CD8-positive, alpha-beta memory T cell (primary cell): ENCODE measurements at regions not wholly inside any gene's neighbourhood (a gene's known extent, or its start where the extent isn't known, plus 50 kb on each side); places are given as distances from the start of the nearest gene placed in this dataset.
"Not testable (repeated sequence)": the region's sequence is repeated elsewhere in the genome, so short reads cannot be mapped to it uniquely, and the experiment has no call there.

Source experiments
- CTCF ChIA-PET: fragments of 350-600 bp; sonication (Branson Sonifier 250); formaldehyde crosslinking; loops from one replicate; lab custom pipeline; 2021; ENCODE audit warnings: antibody characterized with exemption; lab: Charles Lee
- POLR2A ChIA-PET: fragments of 350-600 bp; sonication (Branson Sonifier 250); formaldehyde crosslinking; loops from one replicate; lab custom pipeline; 2021; ENCODE audit warnings: antibody characterized with exemption; lab: Charles Lee
- DNase-seq, 5 donors: peaks; one replicate each; pipeline versions ENCODE4 v3.0.0 to v3.0.0-alpha.2; 2020 to 2022; ENCODE audit warnings: mixed read lengths in 1 of 5
- H3K27ac ChIP-seq: one replicate; pipeline ENCODE4 v1.7.0; 2013; ENCODE audit warnings: low read depth, mild to moderate bottlenecking, low read length, moderate library complexity
- H3K27me3 ChIP-seq: 2 replicates; pipeline ENCODE4 v1.7.0; 2013; ENCODE audit warnings: low read length, mild to moderate bottlenecking; ENCODE audit not compliant: insufficient read depth, poor library complexity, severe bottlenecking
- H3K36me3 ChIP-seq: 2 replicates; pipeline ENCODE4 v1.7.0; 2013; ENCODE audit warnings: mild to moderate bottlenecking, low read length, moderate library complexity; ENCODE audit not compliant: insufficient read depth
- H3K4me1 ChIP-seq: 2 replicates; pipeline ENCODE4 v1.7.0; 2013; ENCODE audit warnings: mild to moderate bottlenecking, low read length, moderate library complexity; ENCODE audit not compliant: insufficient read depth
- H3K4me3 ChIP-seq: 2 replicates; pipeline ENCODE4 v1.7.0; 2013; ENCODE audit warnings: mild to moderate bottlenecking, low read length
- H3K9me3 ChIP-seq: 2 replicates; pipeline ENCODE4 v1.7.0; 2013; ENCODE audit warnings: mild to moderate bottlenecking, low read length
- H3K27ac Mint-ChIP-seq, 8 donors: one replicate each; pipeline ENCODE4 v1.8.0; 2020 to 2021; ENCODE audit warnings: mixed read lengths in 8 of 8, mild to moderate bottlenecking in 6 of 8, inconsistent platforms in 3 of 8, moderate library complexity in 3 of 8
- H3K27me3 Mint-ChIP-seq, 2 donors: one replicate each; pipeline ENCODE4 v1.8.0; 2020 to 2021; ENCODE audit warnings: mixed read lengths in 2 of 2, mild to moderate bottlenecking in 1 of 2, moderate library complexity in 1 of 2
- H3K36me3 Mint-ChIP-seq, 3 donors: one replicate each; pipeline ENCODE4 v1.8.0; 2020 to 2021; ENCODE audit warnings: mixed read lengths in 3 of 3, inconsistent platforms in 1 of 3, mild to moderate bottlenecking in 1 of 3
- H3K4me1 Mint-ChIP-seq, 3 donors: one replicate each; pipeline ENCODE4 v1.8.0; 2020 to 2021; ENCODE audit warnings: mixed read lengths in 3 of 3, inconsistent platforms in 1 of 3, mild to moderate bottlenecking in 1 of 3
- H3K4me3 Mint-ChIP-seq, 7 donors: one replicate each; pipeline ENCODE4 v1.8.0; 2020 to 2021; ENCODE audit warnings: mixed read lengths in 7 of 7, mild to moderate bottlenecking in 6 of 7, moderate library complexity in 4 of 7, inconsistent platforms in 2 of 7
- H3K9me3 Mint-ChIP-seq, 5 donors: one replicate each; pipeline ENCODE4 v1.8.0; 2020 to 2022; ENCODE audit warnings: mixed read lengths in 5 of 5, mild to moderate bottlenecking in 3 of 5, moderate library complexity in 2 of 5, inconsistent platforms in 1 of 5

GRCh38 chr9:24879591-24879990 lies 333.9 kb upstream of the IZUMO3 start:
- no peak overlapping the region for H3K4me3 Mint-ChIP-seq
- H3K27me3 ChIP-seq, result no peaks in the 10 kb centered on the region
- H3K4me1 Mint-ChIP-seq, result no peaks in the 10 kb centered on the region
- H3K27ac ChIP-seq, result no peak overlapping the region
- no peaks in the 10 kb centered on the region for H3K9me3 ChIP-seq
- H3K4me1 ChIP-seq, result no peaks in the 10 kb centered on the region
- POLR2A ChIA-PET, result no interaction called here
- H3K36me3 Mint-ChIP-seq, result no peaks in the 10 kb centered on the region
- DNase-seq, result no peak
- H3K27me3 Mint-ChIP-seq, result no peaks in the 10 kb centered on the region
- H3K9me3 Mint-ChIP-seq, result peaks cover 1 to 40% (median 19%) of the 10 kb centered on the region in 5 donors
- H3K36me3 ChIP-seq, result no peaks in the 10 kb centered on the region
- H3K4me3 ChIP-seq, result no peak overlapping the region
- H3K27ac Mint-ChIP-seq, result no peak overlapping the region
- CTCF ChIA-PET, result no interaction called here

- not testable (repeated sequence) for H3K4me1 Mint-ChIP-seq
Observed at GRCh38 chr9:24856601-24857000, 310.9 kb upstream of the IZUMO3 start.

DNA sequence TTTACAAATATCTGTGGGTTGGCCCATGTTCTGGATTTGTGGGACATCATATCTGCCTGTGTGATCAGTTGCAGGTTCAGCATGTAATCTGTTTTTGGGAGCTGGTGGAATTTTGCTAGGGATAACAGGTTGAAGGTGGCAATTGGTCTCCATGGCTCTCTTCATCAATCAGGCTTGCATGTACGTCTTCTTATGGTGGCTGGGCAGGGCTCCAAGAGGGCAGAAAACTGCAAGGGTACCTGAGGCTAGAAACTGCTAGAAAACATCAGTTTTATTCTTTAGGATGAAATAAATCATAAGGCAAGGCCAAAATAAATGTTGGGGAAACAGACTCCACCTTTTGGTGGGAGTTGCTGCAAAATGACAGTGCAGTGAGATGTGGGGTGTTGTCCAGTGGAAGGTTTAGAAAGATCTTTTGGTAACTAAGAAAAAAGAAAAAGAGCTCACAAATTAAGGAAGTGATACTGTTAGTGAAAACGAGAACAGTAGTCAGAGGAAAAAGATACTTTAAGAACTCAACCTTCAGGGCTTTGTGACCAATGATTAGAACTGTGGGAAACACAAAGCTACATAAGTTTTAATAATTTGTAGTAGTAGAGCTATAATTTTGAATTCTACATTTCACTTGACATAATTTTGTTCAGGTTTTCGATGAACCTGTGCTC lies 300.7 kb upstream of the IZUMO3 start:
- Histone ChIP-seq H3K36me3 (no peaks in the 10 kb centered on the region), H3K27me3 (no peaks in the 10 kb centered on the region), H3K27ac (no peak overlapping the region), H3K4me3 (no peak overlapping the region), H3K9me3 (no peaks in the 10 kb centered on the region), H3K4me1 (no peaks in the 10 kb centered on the region)
- no peaks in the 10 kb centered on the region for H3K36me3 Mint-ChIP-seq
- ChIA-PET POLR2A (no interaction called here), CTCF (no interaction called here)
- peaks cover 9 to 46% (median 13%) of the 10 kb centered on the region in 5 donors for H3K9me3 Mint-ChIP-seq
- H3K27ac Mint-ChIP-seq, result no peak overlapping the region
- H3K4me3 Mint-ChIP-seq, result no peak overlapping the region
- DNase-seq, result no peak
- no peaks in the 10 kb centered on the region for H3K27me3 Mint-ChIP-seq
- H3K4me1 Mint-ChIP-seq, result no peaks in the 10 kb centered on the region

More at GRCh38 chr9:24856601-24857000, 310.9 kb upstream of the IZUMO3 start:
- H3K27ac ChIP-seq, POLR2A ChIA-PET, DNase-seq, H3K4me3 Mint-ChIP-seq, CTCF ChIA-PET, H3K4me1 ChIP-seq, H3K27me3 ChIP-seq, H3K9me3 ChIP-seq, H3K27me3 Mint-ChIP-seq, H3K36me3 ChIP-seq, H3K36me3 Mint-ChIP-seq, H3K27ac Mint-ChIP-seq, H3K4me3 ChIP-seq: not testable (repeated sequence)
- peaks cover 6 to 37% (median 15%) of the 10 kb centered on the region in 5 donors for H3K9me3 Mint-ChIP-seq

GRCh38 chr9:24844217-24844616 lies 298.5 kb upstream of the IZUMO3 start:
- no peaks in the 10 kb centered on the region for H3K27me3 Mint-ChIP-seq

GRCh38 chr9:24841993-24842392 lies 296.3 kb upstream of the IZUMO3 start:
- H3K27me3 ChIP-seq, result no peaks in the 10 kb centered on the region
- no peak for DNase-seq
- no peaks in the 10 kb centered on the region for H3K9me3 ChIP-seq
- ChIA-PET CTCF (no interaction called here), POLR2A (no interaction called here)
- Mint-ChIP-seq H3K9me3 (peaks cover 16 to 38% (median 21%) of the 10 kb centered on the region in 5 donors), H3K4me3 (no peak overlapping the region), H3K4me1 (no peaks in the 10 kb centered on the region), H3K27ac (no peak overlapping the region), H3K27me3 (no peaks in the 10 kb centered on the region), H3K36me3 (no peaks in the 10 kb centered on the region)
- H3K27ac ChIP-seq, result no peak overlapping the region
- no peak overlapping the region for H3K4me3 ChIP-seq
- H3K36me3 ChIP-seq, result no peaks in the 10 kb centered on the region
- H3K4me1 ChIP-seq, result no peaks in the 10 kb centered on the region

More at GRCh38 chr9:24844217-24844616, 298.5 kb upstream of the IZUMO3 start:
- H3K4me3 ChIP-seq, result no peak overlapping the region
- H3K36me3 Mint-ChIP-seq, result no peaks in the 10 kb centered on the region
- no peak overlapping the region for H3K27ac ChIP-seq
- POLR2A ChIA-PET, result no interaction called here
- CTCF ChIA-PET, result no interaction called here
- no peaks in the 10 kb centered on the region for H3K4me1 Mint-ChIP-seq
- H3K27me3 ChIP-seq, result no peaks in the 10 kb centered on the region
- H3K4me1 ChIP-seq, result no peaks in the 10 kb centered on the region
- peaks cover 12 to 42% (median 17%) of the 10 kb centered on the region in 5 donors for H3K9me3 Mint-ChIP-seq
- H3K36me3 ChIP-seq, result no peaks in the 10 kb centered on the region
- H3K9me3 ChIP-seq, result no peaks in the 10 kb centered on the region
- no peak overlapping the region for H3K27ac Mint-ChIP-seq
- no peak overlapping the region for H3K4me3 Mint-ChIP-seq
- DNase-seq, result no peak

- Mint-ChIP-seq H3K4me3 (no peak overlapping the region), H3K4me1 (no peaks in the 10 kb centered on the region), H3K9me3 (peaks cover 6 to 42% (median 12%) of the 10 kb centered on the region in 5 donors), H3K36me3 (no peaks in the 10 kb centered on the region), H3K27ac (no peak overlapping the region), H3K27me3 (no peaks in the 10 kb centered on the region)
- CTCF ChIA-PET, result no interaction called here
- POLR2A ChIA-PET, result no interaction called here
- H3K4me1 ChIP-seq, result no peaks in the 10 kb centered on the region
- H3K9me3 ChIP-seq, result no peaks in the 10 kb centered on the region
- no peak for DNase-seq
- H3K27ac ChIP-seq, result no peak overlapping the region
- H3K27me3 ChIP-seq, result no peaks in the 10 kb centered on the region
- no peaks in the 10 kb centered on the region for H3K36me3 ChIP-seq
- no peak overlapping the region for H3K4me3 ChIP-seq
Observed at GRCh38 chr9:24832307-24832706, 286.6 kb upstream of the IZUMO3 start.

GRCh38 chr9:24828687-24829086 lies 283.0 kb upstream of the IZUMO3 start:
- DNase-seq, result no peak
- Histone ChIP-seq H3K27me3 (no peaks in the 10 kb centered on the region), H3K27ac (no peak overlapping the region), H3K36me3 (no peaks in the 10 kb centered on the region), H3K4me1 (no peaks in the 10 kb centered on the region), H3K4me3 (no peak overlapping the region), H3K9me3 (no peaks in the 10 kb centered on the region)
- Mint-ChIP-seq H3K4me1 (no peaks in the 10 kb centered on the region), H3K27me3 (no peaks in the 10 kb centered on the region), H3K36me3 (no peaks in the 10 kb centered on the region), H3K27ac (no peak overlapping the region), H3K4me3 (no peak overlapping the region), H3K9me3 (peaks cover 12 to 42% (median 17%) of the 10 kb centered on the region in 5 donors)
- ChIA-PET CTCF (no interaction called here), POLR2A (no interaction called here)

DNA sequence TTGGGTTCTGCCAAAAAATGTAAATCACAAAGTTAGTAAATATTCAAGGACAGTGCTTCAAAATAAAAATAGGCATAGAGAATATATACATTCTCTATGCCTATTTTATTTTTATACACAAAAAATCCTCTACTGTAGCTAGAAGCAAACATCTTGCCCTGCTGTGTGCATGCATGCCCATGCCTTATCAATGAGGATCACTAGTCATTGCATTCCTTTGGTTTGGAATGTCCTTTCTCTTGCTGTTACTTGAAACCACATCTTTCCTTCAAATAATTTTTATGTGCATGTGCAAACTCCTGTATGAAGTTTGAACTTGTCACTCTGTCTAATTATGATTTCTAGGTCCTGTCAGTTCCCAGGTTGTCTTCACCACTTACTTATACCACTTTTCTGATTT lies 278.9 kb upstream of the IZUMO3 start:
- H3K4me3 ChIP-seq, result no peak overlapping the region
- Mint-ChIP-seq H3K9me3 (peaks cover 10 to 55% (median 30%) of the 10 kb centered on the region in 5 donors), H3K27me3 (no peaks in the 10 kb centered on the region), H3K27ac (no peak overlapping the region), H3K36me3 (no peaks in the 10 kb centered on the region), H3K4me1 (no peaks in the 10 kb centered on the region), H3K4me3 (no peak overlapping the region)
- H3K4me1 ChIP-seq, result no peaks in the 10 kb centered on the region
- no peaks in the 10 kb centered on the region for H3K9me3 ChIP-seq
- CTCF ChIA-PET, result no interaction called here
- no peak for DNase-seq
- POLR2A ChIA-PET, result no interaction called here
- H3K36me3 ChIP-seq, result no peaks in the 10 kb centered on the region
- H3K27ac ChIP-seq, result no peak overlapping the region
- H3K27me3 ChIP-seq, result no peaks in the 10 kb centered on the region
